Uterus (tissue), 2 donors: ENCODE measurements at regions not wholly inside any gene's neighbourhood (a gene's known extent, or its start where the extent isn't known, plus 50 kb on each side); places are given as distances from the start of the nearest gene placed in this dataset.

ENCODE experiments used
- CTCF ChIP-seq, 4 experiments: fragments of 200-600 bp in 2 of 4; fragments of 450-650 bp in 2 of 4; sonication (generic) in 2 of 4; IDR thresholded peaks; one replicate each; pipeline ENCODE4 v1.5.1; 2016 to 2019; ENCODE audit warnings: antibody characterized with exemption in 4 of 4, mild to moderate bottlenecking in 2 of 4, moderate library complexity in 1 of 4
- POLR2A ChIP-seq, 2 donors: fragments of 450-650 bp; IDR thresholded peaks; one replicate each; pipeline ENCODE4 v1.6.1; 2016; ENCODE audit warnings: antibody characterized with exemption in 2 of 2, mild to moderate bottlenecking in 1 of 2, moderate library complexity in 1 of 2

- TF ChIP-seq POLR2A (IDR thresholded peaks at IDR 0.05) (no peak), CTCF (IDR thresholded peaks at IDR 0.05) (no peak)
These were observed 339.0 kb upstream of the ETAA1 start for GRCh38 chr2:67057901-67058703.
